Stimulated activated naive CD4-positive, alpha-beta T cell treated with Interleukin-2 at 50 U/mL for 16 hours (primary cell): ENCODE measurements at regions not wholly inside any gene's neighbourhood (a gene's known extent, or its start where the extent isn't known, plus 50 kb on each side); places are given as distances from the start of the nearest gene placed in this dataset.

ENCODE experiments used
- DNase-seq: peaks from one replicate; lab custom pipeline; 2025; lab: John Stamatoyannopoulos, UW

DNA sequence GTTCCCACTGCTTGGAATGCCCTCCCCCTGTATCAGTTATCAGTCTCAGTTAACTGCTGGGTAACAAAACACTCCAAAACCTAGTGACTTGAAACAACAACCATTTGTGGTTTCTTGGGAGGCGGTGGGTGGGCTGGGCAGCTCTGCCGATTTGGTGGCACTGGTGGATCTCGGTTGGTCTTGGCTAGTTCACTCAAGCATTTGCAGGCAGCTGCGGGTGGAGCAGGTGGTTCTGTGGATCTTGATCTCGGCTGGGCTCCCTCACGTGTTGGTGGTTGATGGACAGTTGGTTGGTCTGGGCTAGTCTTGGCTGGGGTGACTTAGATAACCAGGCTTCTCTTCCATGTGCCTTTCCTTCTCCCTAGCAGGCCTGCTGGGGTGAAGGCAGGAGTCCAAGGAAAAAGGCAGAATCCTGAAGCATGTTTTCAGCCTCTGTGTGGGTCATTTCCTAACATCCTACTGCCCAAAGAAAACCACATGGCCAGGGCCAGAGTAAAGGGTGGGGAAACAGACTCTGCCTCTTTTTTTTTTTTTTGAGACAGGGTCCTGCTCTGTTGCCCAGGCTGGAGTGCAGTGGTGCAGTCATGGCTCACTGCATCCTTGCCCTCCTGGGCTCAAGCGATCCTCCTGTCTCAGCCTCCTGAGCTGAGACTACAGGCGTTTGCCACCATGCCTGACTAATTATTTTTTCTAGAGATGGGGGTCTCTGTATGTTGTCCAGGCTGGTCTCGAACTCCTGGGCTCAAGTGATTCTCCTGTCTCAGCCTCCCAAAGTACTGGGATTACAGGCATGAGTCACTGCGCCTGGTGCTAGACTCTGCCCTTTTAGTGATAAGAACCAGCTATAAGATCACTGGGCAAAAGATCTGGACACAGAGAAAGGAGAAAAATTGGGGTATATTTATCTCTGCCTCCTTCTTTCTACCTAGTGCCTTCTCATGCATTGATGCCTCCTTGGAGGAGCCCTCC, 183.7 kb downstream of the RGS3 start:
- no peak for DNase-seq

DNA sequence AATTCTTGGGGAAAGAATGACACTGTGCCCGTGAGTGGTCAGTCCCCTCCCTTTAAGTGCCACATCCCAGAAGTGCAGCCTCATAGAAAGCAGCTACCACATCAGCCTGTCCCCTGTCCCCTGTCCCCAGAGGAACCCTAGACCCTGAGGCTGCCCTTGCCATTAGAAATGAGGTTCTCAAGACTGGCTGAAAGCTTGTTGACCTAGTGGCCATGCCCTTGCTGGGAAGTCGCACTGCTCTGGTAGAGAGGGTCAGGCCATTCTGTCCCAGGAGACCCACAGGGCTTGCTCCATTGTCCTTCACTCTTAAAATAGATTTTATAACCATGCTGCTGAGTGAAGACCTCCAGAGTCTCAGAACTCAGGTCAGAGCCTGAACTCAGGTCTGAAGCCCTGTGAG, 184.5 kb downstream of the RGS3 start:
- DNase-seq, result no peak

DNA sequence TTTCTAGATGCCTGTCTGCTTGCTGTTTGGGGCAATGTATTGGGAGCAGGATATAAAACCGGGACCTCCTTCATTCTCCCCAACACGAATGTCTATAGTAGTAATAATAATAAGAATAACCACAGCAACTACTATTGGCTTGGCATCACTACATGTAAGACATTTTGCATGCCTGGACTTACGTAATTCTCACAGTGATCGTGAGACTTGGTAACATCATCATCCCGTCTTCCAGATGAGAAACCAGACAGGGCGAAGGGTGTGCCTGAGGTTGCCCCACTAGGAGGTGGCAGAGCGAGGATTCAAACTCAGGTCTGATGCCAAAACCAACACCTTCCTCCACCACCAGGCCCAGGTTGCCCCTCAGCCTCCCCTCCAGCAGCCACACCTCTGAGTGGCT, 185.1 kb downstream of the RGS3 start:
- no peak for DNase-seq

DNA sequence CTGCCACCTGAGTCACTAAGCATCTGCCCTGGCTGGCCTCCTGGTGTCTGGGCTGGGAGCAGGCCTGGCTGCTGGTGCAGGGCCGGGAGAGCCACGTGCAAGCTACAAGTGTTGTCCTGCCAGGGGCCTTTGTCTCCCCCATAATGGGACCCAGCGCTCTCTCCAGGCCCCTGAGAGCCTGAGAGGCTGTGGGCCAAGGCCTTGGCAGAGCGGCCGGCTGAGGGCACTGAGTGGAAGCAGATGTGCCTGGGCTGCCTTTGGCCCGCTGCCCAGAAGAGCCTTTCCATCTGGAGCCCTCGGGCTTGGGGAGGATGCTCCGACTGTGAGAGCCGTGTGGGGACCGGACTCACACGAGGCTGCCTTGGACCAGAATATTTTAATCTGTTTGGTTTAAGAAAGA, 185.5 kb downstream of the RGS3 start:
- no peak for DNase-seq

DNA sequence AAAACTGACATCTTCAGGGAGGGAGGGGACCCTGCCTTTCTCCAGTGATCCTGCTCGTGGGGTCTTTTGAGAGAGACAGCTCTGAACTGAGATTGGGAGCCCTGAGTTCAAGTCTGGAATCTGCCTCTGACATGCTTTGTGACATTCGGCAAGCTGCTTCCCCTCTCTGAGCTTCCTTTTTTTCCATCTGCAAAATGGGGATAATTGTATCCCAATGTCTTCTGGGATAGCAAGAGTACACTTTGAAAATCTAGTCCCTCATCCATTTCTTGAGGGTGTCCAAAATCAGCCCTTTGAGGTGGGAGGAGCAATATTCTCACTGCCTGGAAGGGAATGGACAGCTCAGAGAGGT, 186.3 kb downstream of the RGS3 start:
- DNase-seq, result no peak

DNA sequence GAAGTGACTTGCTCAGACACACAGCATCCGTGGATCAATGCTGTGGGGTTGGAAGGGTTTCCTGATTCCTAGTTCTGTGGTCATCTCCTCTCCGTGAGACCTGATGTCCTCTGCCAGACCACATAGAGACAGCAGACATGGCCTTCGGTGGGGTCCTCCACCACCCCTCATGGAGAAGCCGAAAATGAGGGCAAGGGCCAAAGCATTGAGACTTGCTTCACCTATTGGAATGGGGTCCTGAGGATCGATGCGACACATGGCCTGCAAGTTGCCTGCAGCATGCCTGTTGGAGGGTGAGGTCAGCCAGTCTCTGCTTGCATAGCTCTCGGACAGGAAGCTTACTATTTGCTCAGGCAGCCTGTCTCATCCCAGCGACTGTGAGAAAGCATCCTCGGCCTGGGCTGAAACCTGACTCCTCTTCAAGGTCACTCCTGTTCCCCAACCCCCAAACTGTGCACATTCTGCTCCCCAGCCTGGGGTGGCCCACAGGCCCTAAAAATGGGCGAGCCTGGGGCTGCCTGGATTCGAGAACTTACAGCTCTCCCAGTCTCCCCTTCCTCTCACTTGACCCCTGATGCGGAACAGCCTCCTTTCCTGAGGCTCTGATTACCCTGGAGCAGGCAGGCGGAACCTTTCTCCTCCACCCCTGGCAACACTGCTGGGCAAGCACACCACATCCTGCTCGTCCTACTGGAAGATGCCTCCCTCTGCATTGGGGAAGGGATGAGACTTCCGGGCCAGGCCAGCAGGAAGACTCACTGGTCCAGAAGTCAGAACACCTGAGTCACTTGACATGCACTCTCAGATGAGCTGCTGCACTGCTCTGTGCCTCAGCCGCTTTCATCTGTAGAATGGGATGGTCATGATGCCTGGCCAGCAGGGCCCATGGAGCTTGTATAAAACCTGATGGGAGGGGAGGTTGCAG, 186.9 kb downstream of the RGS3 start:
- no peak for DNase-seq

DNA sequence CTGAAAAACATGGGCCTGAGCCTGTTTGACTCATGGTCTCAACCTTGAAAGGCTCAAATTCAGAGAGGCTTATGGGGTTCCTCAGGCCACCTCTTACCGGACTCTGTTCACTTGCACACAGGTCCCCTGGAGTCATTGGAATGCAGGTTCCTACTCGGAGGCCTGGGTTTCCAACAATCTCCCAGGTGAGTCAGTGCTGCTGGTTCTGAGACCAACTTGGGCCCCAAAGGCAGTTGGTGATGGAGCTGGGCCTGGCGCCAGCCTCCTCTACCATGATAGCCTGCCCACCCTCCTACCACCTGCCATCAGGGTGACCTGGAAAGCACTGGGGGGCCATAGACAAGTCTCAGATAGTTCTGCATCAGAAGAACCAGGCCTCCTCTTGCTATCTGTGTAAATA, 188.4 kb downstream of the RGS3 start:
- no peak for DNase-seq

DNA sequence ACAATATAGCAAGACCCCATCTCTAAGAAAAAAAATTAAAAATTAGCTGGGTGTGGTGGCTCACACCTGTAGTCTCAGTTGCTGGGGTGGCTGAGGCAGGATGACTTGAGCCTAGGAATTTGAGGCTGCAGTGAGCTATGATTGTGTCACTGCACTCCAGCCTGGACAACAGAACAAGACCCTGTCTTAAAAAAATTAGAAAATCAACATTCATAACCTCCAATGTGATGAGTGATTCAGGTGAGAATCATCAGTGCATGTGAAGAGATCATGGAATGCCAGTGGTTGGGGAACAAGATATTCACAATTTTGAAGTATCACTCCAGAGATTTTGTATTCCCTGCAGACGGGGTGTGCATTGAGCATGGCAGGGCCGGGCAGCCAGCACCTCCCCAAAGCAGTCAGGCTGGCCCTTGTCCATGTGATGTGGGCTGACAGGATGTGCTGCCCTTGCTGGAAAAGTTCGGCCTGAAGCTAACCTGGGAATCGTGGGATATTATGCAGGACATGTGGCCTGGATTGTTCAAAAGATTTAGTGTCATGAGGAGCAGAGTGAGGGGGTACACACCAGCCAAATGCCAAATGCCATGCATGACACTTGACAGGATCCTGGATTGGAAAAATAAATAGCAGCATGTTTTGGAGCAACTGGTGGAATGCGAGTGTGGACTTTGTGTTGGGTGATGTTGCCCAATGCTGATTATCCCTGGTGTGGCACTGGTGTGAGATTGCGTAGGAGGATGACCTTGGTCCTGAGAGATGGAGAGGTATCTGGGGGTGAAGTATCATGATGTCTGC, 189.0 kb downstream of the RGS3 start:
- DNase-seq, result no peak

DNA sequence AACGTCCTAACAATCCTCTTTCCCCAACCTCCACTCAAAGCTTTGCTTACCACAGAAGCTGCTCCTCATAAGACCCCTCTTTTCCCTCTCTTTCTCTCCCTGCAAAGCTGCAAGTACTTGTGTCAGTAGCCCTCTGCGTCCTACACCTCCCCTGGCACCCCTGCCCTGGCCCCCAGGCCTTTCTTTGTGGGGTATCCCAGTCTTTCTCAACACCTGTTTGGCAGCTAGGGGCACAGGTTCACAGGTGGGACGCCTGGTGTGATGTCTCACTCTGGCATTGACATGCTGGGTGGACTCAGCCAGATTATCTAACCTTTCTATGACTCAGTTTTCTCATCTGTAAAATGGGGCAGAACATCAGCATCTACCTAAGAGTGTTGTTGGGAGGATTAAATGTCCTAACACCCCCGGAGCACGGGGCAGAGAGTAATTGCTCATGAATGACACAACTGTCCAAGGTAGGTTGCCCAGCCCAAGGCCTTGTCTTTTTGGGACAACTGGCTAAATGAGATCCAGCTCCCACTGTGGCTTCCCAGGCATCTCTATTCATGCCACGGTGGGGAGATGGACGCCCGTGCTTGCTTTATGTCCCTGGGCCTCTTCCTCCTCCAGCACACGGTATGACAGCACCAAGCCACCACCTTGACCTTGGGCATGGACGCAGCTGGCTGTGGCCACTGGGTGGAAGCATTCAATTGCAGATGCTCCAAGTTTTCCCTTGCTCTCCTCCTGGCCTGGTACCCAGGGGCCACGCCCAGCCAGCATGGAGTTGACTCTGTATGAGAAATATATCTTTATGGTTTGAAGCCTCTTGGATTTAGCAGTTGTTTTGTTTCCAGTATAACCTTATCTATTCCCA, 190.4 kb downstream of the RGS3 start:
- no peak for DNase-seq

DNA sequence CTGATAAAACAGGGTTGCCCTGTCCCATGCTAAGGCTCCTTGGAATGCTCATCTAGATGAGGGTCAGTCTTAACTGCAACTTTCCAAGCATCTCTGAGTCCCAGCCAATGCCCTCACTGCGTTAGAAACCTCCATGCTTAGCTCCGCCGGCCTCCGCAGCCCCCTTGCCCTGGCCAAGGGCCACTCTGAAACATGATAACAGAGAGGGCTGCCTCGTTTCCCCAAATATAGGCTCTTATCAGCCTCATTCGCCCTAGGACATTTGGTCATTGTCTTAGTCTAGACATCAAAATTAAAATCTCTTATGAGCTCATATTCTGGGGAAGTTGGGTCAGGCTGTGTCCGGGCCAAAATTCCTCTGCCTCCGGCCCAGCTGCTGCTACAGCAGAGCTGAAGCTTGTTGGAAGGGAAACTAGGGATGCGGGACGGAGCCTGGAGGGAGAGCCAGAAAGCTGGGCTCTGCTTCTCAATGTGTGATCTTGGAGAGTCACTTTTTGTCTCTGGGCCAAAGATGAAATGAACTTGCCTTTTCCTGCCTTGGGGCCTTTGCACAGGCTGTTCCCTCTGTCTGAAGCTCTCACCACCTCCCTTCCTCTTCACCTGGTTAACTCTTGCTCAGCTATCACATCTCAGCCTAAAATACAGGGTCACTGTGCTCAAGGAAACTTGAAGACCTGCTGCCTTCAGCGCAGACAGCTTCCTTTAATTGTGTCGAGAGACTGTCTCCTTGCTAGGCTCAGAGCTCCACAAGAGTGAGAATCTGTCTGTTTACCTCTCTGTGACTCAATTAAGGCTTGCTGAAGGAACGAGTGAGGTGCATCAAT, 191.3 kb downstream of the RGS3 start:
- no peak for DNase-seq

DNA sequence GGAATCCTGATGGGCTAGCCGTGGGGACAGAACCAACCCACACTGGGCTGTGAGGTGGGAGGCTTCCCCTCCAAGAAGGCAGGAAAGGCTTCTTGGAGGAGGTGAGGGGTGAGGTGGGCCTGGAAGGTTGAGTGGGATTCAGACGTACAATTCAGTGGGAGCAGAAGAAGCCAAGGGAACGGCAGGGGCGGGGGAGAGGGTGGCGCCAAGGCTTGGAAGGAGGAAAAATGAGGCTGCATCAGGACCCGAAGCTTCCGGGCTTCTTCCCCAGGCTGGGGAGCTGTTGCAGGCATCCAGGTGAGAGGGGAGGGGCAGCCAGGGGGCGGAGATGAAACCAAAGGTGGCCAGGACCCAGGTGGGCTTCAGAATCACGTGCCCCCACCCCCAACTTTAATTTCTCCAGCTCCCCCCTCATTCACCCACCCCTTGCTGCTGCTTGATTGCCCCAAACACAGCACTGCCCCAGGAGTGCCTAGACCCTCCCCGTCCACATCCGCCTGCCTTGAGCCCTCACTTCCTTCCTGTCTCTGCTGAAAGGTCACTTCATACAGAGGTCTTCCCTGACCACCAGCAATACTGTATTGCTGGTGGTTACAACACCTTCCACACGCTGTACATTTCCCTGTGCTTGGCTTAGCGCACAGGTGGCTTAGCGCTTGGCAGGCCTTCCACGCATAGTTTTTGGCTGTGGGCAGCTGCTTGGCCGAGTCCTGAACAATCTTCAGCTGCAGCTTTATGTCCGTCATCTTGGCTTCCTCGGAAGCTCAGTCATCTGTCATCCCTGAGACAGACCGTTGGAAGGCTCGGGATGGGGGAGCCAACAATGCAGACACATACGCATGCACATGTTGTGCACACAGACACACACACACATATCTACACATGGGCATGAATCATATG, 193.5 kb downstream of the RGS3 start:
- DNase-seq, result no peak

DNA sequence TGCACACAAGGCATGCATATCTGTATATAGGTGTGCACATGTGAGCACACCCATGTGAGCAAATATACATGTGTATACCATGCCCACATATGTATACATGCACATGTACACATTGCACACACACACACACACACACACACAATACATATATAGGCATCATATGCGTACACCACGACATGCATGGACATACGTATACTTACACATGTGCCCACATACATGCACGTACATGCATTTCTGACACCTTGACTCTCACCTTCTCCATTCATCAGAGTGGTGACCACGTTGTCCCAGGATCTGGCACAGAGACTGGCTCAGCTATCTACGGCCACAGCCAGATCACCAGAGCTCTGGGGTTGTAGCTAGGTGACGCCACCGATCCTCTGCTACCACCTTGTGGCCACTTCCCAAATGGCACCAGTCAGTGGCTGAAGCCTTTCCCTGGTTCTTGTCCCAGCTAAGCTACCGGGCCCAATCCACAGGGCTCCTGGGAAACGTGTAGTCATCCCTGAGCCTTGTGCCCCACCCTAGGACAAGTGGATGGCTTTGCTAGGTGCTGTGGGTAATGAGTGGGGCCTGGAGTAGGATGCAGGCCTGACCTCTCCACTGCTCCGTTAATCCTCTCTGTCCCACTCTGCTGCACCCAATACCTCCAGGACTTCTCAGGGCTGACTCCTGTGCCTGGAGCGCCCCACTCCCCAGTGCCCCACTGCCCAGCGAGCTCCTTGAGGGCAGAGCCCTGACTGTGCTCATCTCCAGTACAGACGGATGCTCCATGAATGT, 194.4 kb downstream of the RGS3 start:
- peak; percentile 63 for DNase-seq

DNA sequence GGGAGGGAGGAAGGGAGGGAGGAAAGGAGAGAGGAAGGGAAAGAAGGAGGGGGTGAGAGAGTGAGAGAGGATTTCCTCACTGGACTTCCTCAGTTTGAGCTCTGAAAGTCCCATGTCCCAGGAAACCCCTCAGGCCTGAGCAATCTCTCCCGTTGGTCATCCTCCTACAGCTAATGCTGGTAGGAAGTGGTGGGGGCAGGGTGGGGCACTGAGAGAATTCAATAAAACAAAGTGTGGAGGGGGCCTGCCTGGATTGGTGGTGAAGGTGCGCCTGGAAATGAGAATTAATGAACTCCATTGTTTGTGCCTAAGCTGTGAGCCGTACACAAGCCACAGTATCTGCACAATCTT, 195.0 kb downstream of the RGS3 start:
- DNase-seq, result no peak

DNA sequence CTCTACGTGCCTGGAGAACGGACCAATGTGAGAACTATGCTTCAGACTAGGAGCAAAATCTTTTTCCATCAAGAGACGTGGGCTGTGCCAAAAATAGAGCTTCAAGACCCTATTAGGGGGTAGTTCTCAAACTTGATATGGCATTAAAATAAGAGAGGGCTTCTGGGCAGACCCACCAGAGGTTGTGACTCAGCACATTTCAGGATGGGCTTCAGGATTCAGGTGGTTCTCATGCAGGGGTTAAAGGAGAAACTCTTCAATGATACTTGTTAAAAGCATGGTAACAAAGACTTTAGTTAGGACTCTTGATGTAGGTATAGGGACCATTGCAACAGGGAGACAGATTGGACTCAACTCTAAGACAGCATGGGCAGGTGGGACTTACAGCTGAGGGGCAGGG, 195.5 kb downstream of the RGS3 start:
- DNase-seq, result no peak

DNA sequence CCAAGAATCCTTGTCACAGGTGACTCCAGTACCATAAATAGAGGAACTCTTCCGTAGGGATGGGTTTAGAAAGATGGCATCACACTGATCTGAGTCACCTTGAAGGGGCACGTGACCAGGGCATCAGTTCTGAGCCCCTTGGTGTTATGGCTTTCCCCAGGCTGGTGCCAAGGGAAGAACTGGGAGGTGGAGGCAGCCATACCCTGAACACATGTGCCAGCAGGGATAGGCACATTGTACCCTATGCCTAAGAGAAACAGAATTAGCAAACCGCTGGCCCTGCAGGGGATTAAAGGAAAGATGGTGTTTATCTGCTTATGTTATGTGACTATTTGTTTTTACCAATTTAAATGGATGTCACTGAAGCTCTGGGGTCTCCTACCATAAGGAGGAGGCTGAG, 196.2 kb downstream of the RGS3 start:
- no peak for DNase-seq

DNA sequence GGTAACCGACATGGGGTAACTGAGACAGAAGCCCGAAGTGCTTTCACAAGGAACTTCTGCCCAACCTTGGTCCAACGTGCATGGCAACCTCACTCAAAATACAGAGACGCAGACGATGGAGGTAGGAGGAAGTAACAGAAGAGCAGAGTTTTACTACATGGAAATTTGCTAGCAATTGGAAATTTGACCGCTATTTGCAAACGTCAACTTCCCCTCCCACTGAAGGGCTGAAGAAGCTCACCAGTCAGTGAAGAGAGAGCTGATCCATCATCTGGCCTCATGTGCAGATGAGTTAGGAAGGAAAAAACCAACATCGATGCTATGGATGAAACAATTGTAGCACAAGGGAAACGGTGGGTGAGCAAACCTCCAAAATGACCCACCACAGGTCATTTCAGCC, 196.7 kb downstream of the RGS3 start:
- no peak for DNase-seq

DNA sequence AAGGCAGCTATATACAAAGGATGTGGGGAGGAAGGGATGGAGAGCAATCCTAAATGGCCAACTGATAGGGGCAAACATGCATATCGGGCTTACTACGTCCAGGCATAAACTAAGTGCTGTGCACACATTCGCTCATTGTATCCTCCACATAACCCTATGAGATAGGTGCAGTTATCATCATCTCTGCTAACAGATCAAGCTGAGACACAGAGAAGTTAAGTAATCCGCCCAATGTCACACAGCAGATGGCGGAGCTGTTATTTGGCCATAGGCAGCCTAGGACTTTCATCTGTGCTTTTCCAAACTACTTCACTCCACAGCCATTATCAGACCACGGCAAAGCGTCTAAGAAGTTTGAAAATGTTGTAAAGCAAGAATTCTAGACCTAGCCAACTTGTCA, 197.5 kb downstream of the RGS3 start:
- no peak for DNase-seq

DNA sequence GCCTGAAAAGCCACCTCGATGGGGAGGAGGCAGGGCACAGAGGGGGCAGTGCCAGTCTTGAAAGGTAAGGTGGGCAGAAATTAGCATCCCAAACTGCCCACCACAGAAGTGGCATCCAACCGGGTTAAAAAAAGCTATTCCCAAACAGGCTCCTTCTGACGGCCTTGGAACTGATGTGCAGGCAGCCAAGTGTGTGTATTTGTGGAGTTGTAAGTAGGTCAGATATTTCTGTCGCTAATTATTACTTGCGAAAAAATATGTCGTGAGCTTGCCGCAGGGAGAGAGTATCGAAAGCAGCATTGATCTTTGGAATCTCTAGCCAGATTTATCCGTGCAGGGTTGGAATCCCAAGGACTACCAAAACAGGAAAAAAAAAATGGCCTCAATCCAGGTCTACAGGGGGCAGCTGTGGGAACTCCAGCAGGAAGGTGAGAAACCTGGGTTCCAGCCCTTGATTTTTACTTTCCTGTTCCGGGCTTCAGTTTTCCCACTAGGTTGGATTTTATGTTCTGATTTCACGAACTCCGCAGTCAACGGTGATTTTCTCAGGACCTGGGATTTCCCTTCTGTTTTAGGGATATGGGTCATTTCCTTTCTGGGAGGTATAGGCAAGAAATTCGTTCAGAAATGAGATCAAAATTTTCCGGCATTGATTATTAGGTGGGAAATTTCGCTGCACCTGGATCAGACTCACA, 200.8 kb downstream of the RGS3 start:
- DNase-seq, result no peak
